Endothelial cell of umbilical vein (primary cell): ENCODE measurements at regions not wholly inside any gene's neighbourhood (a gene's known extent, or its start where the extent isn't known, plus 50 kb on each side); places are given as distances from the start of the nearest gene placed in this dataset.

Source experiments
- BruUV-seq: library from RNA; stranded (reverse); fragments of 400-500 nt; replicated peaks from 2 replicates; lab custom pipeline; 2021; lab: Mats Ljungman, UMichigan
- CTCF ChIA-PET: fragments of 300-600, 350-600 bp; sonication (Branson Sonifier 250); formaldehyde crosslinking; loops from one replicate; lab custom pipeline; 2021; ENCODE audit warnings: antibody characterized with exemption, inconsistent platforms; lab: Charles Lee
- POLR2A ChIA-PET: fragments of 300-600, 350-600 bp; sonication (Branson Sonifier 250); formaldehyde crosslinking; loops from one replicate; lab custom pipeline; 2021; ENCODE audit warnings: antibody characterized with exemption, inconsistent platforms; lab: Charles Lee
- DNase-seq: peaks from one replicate; pipeline ENCODE4 v3.0.0-alpha.2; 2011; ENCODE audit warnings: low read depth, low spot score
- FAIRE-seq: peaks from 2 replicates; lab custom pipeline; 2011; peaks lifted over from hg19 to GRCh38; lab: Jason Lieb, UNC
- H2AFZ ChIP-seq: 2 replicates; pipeline ENCODE4 v1.6.0; 2012; ENCODE audit warnings: low read depth, low read length, control low read depth, inconsistent platforms
- H3K27ac ChIP-seq: 2 replicates; pipeline ENCODE4 v1.5.1; 2011; ENCODE audit warnings: low read depth, mild to moderate bottlenecking, control low read depth, low read length, moderate library complexity; ENCODE audit not compliant: insufficient read depth
- H3K27me3 ChIP-seq, 2 experiments: 2 replicates each; pipeline versions ENCODE4 v1.6.0 to v1.6.1; 2011; ENCODE audit warnings: low read length in 2 of 2, mixed read lengths in 1 of 2; ENCODE audit not compliant: control insufficient read depth in 2 of 2, insufficient read depth in 2 of 2
- H3K36me3 ChIP-seq, 2 experiments: 2 replicates in 1 of 2; 3 replicates in 1 of 2; pipeline ENCODE4 v1.5.1; 2011; ENCODE audit warnings: low read length in 2 of 2, mild to moderate bottlenecking in 1 of 2, moderate library complexity in 1 of 2; ENCODE audit not compliant: control insufficient read depth in 2 of 2, insufficient read depth in 2 of 2; ENCODE audit errors: extremely low read depth in 1 of 2
- H3K4me1 ChIP-seq: 3 replicates; pipeline ENCODE4 v1.5.1; 2011; ENCODE audit warnings: mild to moderate bottlenecking, low read length; ENCODE audit not compliant: control insufficient read depth, insufficient read depth; ENCODE audit errors: extremely low read depth
- H3K4me2 ChIP-seq: 2 replicates; pipeline ENCODE4 v1.6.1; 2011; ENCODE audit warnings: low read length, control low read depth, mixed read lengths; ENCODE audit not compliant: insufficient read depth
- H3K4me3 ChIP-seq, 3 experiments: fragments of 200-600 bp in 1 of 3; sonication (generic), shearing (Covaris generic) in 1 of 3; replicated peaks in 1 of 3; 2 replicates each; pipeline ENCODE4 v1.5.1; 2011 to 2016; ENCODE audit warnings: control low read depth in 3 of 3, low read length in 3 of 3, mild to moderate bottlenecking in 2 of 3, inconsistent platforms in 1 of 3, low read depth in 1 of 3, moderate library complexity in 1 of 3; ENCODE audit not compliant: insufficient read depth in 1 of 3
- H3K79me2 ChIP-seq: 2 replicates; pipeline ENCODE4 v1.6.0; 2012; ENCODE audit warnings: low read length, inconsistent platforms; ENCODE audit not compliant: control insufficient read depth, insufficient read depth
- H3K9ac ChIP-seq: replicated peaks from 2 replicates; pipeline ENCODE3; 2011; ENCODE audit warnings: low read length, control low read depth; ENCODE audit not compliant: insufficient read depth; ENCODE audit errors: extremely low read depth
- H3K9me1 ChIP-seq: replicated peaks from 3 replicates; pipeline ENCODE4 v1.6.0; 2011; ENCODE audit warnings: mild to moderate bottlenecking, low read length; ENCODE audit not compliant: control insufficient read depth, insufficient read depth; ENCODE audit errors: extremely low read depth
- H3K9me3 ChIP-seq: replicated peaks from 2 replicates; pipeline ENCODE4 v1.5.1; 2012; ENCODE audit warnings: low read length, inconsistent platforms; ENCODE audit not compliant: control insufficient read depth, insufficient read depth
- H4K20me1 ChIP-seq: replicated peaks from 2 replicates; pipeline ENCODE3; 2011; ENCODE audit warnings: mild to moderate bottlenecking, low read length; ENCODE audit not compliant: control insufficient read depth, insufficient read depth; ENCODE audit errors: extremely low read depth
- CTCF ChIP-seq, 2 donors: IDR thresholded peaks; 1 replicate in 1 of 2; 2 replicates in 1 of 2; pipeline ENCODE4 v1.5.1; 2011; ENCODE audit warnings: low read length in 2 of 2, mild to moderate bottlenecking in 2 of 2, moderate library complexity in 2 of 2, control low read depth in 1 of 2, inconsistent platforms in 1 of 2, low read depth in 1 of 2; ENCODE audit not compliant: insufficient read depth in 1 of 2; ENCODE audit errors: extremely low read depth in 1 of 2
- EZH2 ChIP-seq: IDR thresholded peaks from 2 replicates; pipeline ENCODE4 v1.6.1; 2012; ENCODE audit warnings: borderline replicate concordance, low read depth, mild to moderate bottlenecking, moderate library complexity, low read length, inconsistent platforms; ENCODE audit not compliant: severe bottlenecking
- FOS ChIP-seq: IDR thresholded peaks from 2 replicates; pipeline ENCODE4 v1.6.1; 2011; ENCODE audit warnings: mild to moderate bottlenecking, low read length, moderate library complexity, borderline replicate concordance; ENCODE audit not compliant: insufficient read depth
- GATA2 ChIP-seq: IDR thresholded peaks from 2 replicates; pipeline ENCODE4 v1.7.0; 2011; ENCODE audit warnings: low read depth, mild to moderate bottlenecking, moderate library complexity, mixed read lengths, low read length; ENCODE audit not compliant: insufficient read length, insufficient read depth
- JUN ChIP-seq: IDR thresholded peaks from 2 replicates; pipeline ENCODE4 v1.6.1; 2011; ENCODE audit warnings: borderline replicate concordance, low read depth; ENCODE audit not compliant: insufficient read length, insufficient read depth
- MAX ChIP-seq: IDR thresholded peaks from 2 replicates; pipeline ENCODE4 v1.6.1; 2011; ENCODE audit not compliant: insufficient read depth, insufficient read length
- MYC ChIP-seq: IDR thresholded peaks from one replicate; pipeline ENCODE4 v1.6.1; 2011; ENCODE audit warnings: mild to moderate bottlenecking, low read depth, low read length
- POLR2A ChIP-seq: IDR thresholded peaks from 2 replicates; pipeline ENCODE4 v1.6.1; 2012; ENCODE audit warnings: low read depth, mild to moderate bottlenecking, control low read depth, low read length
- POLR2AphosphoS5 ChIP-seq: IDR thresholded peaks from 2 replicates; pipeline ENCODE4 v1.6.1; 2012; ENCODE audit warnings: low read depth, mild to moderate bottlenecking, control low read depth, low read length, moderate library complexity; ENCODE audit not compliant: insufficient read depth
- dilution Hi-C: fragments of 300-500 bp; cut with MboI; formaldehyde crosslinking; loops from one replicate; pipeline ENCODE4 v1.15.0; 2019; ENCODE audit warnings: low sequenced_read_pairs; ENCODE audit not compliant: extremely low pct_ligation_motif_present
- intact Hi-C: fragments of 100-400 bp; cut with micrococcal nuclease; formaldehyde crosslinking; loops from one replicate; pipeline ENCODE4 v1.10.0; 2022

- no peaks in the 10 kb centered on the region for H3K4me1 ChIP-seq
- FAIRE-seq (no peak), DNase-seq (no peak)
- no peaks in the 10 kb centered on the region for H3K9me1 ChIP-seq
- no peaks in the 10 kb centered on the region for H3K27me3 ChIP-seq
- dilution Hi-C loops (no loop called here), intact Hi-C loops (no loop called here)
- H3K27ac ChIP-seq = no peak overlapping the region
- H3K4me2 ChIP-seq = no peak overlapping the region
- no peaks in the 10 kb centered on the region for H3K9me3 ChIP-seq
- H3K4me3 ChIP-seq = no peak overlapping the region
- H4K20me1 ChIP-seq = no peaks in the 10 kb centered on the region
- ChIA-PET CTCF (no interaction called here), POLR2A (no interaction called here)
- H3K9ac ChIP-seq = no peak overlapping the region
- H3K79me2 ChIP-seq = no peaks in the 10 kb centered on the region
- no peak overlapping the region for H2AFZ ChIP-seq
- BruUV-seq = no TSS peak
- TF ChIP-seq JUN (no peak), EZH2 (no peak), MYC (no peak), MAX (no peak), POLR2A (no peak), CTCF (IDR thresholded peaks at IDR 0.05; ENCODE audit: extremely low read depth in 1 of 2, insufficient read depth in 1 of 2, low read depth in 1 of 2, low read length in 2 of 2) (no peak), GATA2 (no peak), FOS (no peak), POLR2AphosphoS5 (no peak)
- no peaks in the 10 kb centered on the region for H3K36me3 ChIP-seq
These were observed 54.7 kb downstream of the GLUD2 start for GRCh38 chrX:121102101-121102500.
